NOMO-1 (cell line): ENCODE measurements at regions not wholly inside any gene's neighbourhood (a gene's known extent, or its start where the extent isn't known, plus 50 kb on each side); places are given as distances from the start of the nearest gene placed in this dataset.

Experiments used
- DNase-seq, 2 experiments: peaks; one replicate each; lab custom pipeline; 2025; ENCODE audit not compliant: unreplicated experiment in 2 of 2; lab: John Stamatoyannopoulos, UW

DNA sequence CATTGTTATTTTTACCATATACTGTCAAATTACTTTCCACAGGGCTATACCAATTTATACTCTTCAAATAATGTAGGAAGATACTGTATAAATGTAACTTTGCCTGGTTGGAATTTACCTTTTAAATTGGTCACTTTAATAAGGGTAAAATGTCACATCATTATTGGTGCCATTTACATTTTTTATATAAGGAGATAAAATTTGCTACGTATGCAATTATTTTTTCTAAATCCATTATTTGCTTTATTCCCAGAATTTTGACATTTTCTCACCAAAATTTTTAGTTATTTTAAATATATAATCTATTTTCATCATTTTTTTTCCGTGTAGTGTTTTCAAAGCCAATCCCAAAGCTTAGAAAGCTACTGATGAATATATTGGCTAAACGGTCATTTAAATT is 664.7 kb downstream of the KCNJ2 start:
- DNase-seq, result no peak

DNA sequence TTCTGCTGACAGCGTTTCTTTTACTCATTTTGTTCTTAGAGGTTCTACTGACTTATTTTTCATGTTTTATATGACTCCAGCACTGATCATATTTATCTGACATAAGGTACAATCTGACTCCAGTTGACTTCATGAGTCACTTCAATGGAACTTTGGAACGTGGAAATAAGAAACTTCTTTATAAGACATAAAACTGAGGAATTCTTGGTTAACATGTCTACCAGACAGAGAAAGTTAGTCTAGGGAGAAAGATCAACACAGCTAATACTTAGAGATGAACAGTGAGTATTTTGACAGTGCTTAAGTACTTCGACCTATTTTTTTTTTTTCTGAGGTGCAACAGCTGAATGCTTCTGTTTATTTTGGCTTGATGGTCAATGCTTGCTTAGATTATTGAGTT is 679.5 kb downstream of the KCNJ2 start:
- no peak for DNase-seq

DNA sequence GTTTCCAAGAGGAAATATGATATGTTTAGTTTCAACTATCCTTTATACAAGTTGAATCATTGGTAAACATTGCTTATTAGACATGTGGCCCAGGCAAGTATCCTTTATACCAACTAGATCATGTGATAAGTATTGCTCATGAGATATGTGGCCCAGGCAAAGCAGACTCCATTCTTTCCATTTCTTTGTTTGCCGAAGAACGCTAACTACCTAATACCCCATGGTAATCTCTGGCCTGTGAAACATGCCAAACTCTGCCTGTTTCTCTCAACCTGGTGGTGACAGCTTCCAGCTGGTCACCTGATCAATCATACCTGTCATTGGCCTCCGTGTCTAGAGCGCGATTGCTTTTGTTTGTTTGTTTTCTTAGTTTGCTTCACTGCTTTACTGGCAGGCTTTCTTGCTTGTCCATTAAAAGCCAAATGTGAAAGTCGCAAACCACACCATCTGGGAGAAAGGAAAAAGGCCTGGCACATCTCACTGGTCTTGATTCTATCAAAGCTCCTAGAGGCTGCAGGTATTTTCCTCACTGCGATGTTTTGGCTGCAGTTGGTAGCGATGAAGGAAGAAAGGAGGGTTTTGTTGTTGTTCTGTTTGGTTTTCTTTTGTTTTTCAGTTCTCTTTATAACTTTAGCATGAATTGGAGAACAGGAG is 686.2 kb downstream of the KCNJ2 start:
- DNase-seq, result no peak

DNA sequence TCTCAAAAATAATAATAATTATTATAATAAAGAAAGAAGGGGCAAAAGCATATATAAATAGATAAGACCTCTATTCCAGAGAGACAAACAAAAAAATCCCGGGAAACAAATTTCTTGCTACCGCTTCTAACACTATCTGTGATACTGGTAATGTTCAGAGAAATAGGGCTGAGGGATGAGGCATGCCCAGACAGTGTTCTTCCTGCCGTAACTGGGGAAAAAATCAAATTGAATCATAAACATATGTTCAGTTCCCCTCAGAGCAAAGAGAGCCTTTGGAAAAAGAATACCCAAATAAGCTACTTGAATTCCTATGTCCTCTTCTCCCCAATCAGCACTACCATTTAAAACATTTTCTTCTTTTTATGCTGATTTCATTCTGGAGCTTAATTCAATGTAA is 688.0 kb downstream of the KCNJ2 start:
- DNase-seq, result no peak

DNA sequence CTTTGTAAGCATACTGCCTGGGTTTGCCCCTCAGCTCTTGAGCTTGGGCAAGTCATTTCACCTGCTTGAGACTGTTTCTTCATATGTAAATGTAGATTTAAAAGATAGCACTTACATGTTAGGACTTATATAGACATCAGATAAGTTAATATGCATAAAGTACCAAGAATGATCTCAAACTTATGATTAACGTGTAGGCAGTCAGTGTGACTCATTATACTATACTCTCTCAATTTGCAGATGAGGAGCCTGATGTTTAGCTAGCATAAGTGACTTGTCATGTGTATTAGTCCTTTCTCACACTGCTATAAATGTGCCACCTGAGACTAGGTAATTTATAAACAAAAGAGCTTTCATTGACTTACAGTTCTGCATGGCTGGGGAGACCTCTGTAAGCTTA is 690.5 kb downstream of the KCNJ2 start:
- no peak for DNase-seq

DNA sequence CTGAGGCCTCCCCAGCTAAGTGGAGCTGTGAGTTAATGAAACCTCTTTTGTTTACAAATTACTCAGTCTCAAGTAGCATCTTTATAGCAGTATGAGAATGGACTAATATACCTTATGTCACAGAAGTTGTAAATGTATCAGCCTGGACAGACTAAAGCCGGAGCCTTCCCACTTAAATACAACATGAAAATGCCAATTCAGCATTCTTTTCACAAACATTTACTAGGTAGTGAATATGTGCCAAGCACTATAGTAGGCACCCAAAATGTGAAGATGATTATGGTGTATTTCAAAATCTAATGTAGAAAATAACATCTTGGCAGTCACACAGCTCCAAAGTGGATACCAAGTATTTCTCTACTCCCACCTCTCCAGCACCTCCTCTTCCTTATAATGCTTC is 693.0 kb downstream of the KCNJ2 start:
- DNase-seq, result no peak

DNA sequence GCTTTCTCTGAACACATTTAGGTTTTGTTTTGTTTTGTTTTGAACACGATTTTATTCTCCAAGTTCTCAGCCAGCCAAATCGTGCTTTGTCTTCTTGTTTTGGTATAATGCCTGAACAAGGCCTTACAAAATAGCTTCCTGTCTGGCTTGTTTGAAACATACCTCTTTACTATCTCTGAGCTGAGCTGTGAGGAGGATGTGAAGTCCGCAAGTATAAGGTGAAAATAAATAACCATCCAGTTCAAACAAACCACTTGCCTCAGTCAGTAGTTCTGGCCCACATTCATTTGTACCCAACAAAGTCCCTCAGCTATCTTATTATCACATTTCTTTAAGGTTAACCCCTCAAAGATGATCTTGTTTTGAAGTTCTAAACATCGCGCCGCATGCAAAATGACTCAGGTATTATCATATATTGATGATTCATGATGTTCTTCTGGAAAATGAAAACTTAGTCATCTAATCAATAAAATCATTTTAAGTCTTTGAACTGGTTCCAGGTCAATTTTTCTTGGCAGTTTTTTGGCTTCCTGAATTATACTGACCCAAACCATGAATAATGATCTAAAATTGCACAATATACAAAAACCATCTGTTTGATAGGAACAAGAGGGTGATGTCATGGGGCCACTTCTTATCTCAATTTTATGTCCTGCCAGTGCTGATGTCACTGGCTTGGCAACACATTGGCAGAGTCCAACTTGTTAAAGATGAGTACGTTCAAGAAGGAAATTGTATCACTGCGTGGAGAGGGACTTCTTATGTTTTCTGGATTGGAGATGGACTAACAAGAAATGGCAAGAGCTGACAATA is 694.3 kb downstream of the KCNJ2 start:
- DNase-seq, result no peak

DNA sequence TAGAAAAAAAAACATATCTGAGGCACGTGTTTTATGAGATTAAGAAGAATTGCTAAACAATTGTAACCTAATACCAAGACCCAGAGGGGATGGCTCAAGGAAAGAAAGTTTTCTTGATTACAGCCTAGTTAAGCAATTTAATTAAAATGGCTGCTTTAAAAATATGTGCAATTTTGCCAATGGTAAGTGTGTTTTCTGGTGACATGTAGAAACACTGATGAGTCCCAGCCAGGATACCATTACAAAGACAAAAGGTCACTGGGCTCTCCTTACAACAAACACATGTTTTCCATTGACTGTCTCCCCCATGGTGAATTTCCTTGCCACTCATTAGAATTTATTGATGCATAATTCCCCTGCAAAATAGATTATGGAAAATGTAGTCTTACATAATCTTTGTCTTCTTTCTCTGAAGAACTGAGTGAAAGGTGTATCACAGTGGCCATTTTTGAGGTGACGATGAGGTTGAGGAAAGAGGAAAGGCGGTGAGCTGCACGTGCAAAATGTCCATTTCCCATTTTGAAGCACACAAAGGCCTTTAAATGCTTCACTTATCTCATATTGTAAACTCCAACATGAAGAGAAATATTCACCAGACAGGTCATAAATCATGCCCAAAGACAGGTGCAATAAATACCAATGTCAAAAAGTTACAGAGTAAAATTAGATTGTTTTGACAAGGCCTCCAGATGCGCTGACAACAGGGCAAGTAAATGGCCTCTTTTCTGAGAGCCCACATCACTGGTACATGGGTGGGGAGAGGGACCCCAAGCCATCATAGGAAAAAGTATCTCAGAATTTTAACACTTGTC is 696.9 kb downstream of the KCNJ2 start:
- no peak for DNase-seq

DNA sequence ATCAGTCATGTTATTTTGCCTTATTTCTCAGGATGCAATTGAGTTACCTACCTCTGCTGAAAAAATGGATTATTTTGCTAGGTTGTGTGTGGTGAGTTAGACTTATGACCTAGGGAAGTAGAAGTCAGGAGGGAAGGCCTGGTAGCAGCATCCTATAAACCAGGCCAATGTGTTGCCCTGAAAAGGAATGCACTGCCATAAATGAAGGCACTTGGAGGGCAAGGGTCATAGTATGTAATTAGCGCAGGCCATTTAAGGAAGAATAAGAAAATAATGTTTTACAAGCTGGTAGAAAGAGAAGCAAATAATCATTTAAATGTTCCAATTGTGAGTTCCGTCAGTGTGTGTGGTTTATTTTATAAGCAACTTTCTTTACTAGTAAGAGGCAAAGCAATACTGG is 698.8 kb downstream of the KCNJ2 start:
- DNase-seq, result no peak

DNA sequence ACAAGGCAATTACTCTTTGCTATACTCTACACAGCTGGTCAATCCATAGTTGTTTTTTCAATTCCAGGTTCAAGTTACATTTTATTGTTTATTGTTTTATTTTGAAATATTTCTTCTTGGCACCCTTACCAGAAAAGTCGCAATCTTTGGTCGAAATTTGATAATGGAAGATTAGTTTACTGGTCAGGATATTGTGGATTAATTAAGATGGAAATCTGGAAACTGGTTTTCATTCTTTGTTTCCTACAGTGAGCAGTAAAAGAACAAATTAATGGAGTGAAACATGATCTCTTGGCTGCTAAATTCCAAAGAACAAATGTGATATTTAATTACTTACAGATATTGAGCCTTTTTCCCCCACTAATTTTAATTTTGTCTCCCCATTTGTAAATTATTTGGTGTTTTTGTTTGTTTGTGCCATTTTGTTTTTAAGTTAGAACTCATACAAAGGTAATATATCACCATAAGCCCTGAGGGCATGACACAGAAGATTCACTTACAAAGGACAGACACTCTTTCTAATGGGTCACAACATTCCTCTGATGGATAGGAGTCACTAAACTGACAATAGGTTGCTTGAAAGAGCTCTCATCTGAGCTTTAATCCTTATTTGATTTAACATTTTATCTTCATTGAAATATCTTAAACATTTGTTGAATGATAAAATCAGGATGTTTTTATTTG is 700.2 kb downstream of the KCNJ2 start:
- DNase-seq, result no peak

DNA sequence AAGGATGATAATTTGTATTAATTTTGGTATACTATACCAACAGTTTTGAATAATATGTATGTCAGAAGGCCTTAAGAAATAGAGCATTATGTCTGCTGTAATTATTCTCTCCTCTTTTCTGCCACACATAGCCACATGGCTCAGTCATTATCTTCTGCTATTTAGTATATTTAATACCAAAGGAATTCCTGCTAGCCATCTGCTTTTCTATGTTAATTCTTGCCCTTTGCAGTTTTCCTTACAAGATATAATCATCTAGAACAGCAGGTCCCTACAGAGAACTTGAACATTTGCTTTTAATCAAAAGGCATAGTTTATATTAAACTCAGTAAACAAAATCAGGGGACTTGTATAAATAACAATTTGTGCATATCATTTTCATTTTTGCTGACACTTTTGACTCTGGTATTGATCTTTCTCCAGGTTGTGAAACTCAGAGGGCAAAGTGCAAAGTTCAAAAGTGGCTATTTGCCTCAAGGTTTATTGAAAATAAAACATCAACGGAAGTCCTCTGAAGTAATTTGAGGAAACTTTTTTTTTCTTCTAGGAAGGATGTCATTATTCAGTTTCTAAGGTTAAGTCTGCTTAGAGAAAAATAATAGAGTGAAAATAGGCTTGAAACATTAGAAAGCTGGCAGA is 702.0 kb downstream of the KCNJ2 start:
- DNase-seq, result no peak

DNA sequence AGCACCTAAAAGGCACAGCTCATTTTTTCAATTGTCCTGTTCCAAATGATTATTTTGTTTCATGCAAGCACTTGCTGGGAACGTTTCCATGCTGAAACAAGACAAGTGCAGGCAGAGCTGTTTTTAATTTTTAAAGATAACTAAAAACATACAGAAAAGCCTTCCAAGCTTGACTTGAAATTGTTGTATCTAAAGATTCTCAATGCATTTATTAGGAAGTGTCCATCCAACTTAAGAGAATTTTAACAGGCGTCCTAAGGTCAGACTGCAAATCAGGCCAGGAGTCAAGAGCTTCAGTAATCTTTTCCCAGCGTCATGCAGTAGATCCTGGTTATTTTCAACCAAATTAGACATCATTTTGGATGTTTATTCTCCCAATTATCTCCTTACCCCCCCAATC is 702.8 kb downstream of the KCNJ2 start:
- DNase-seq, result no peak

DNA sequence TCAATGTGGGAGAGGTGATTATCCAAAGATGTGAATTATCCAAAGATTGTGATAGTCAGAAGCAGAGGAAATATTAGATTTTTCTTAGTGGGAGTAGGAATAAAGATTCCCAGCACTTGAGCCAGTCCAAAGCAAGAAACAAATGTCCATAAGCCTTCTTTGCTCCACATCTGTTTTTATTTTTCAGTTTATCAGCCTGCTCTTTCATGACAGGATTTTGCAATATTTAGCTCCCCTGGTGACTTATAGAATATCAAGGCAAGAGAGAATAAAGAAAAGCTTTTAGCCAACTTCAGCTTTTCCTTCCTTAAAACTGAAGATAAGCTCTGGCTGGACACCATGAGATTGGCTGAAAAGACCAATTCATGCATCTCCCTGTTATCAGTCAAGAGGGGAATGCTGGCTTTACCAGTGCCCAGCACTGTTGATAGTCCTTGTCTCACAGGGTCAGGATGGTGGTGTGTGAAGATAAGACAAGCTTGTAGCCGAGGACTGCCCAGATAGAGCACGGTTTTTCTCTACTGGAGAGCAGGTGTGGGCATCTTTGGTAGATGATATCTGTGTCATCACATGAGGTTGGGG is 706.5 kb downstream of the KCNJ2 start:
- DNase-seq, result no peak

DNA sequence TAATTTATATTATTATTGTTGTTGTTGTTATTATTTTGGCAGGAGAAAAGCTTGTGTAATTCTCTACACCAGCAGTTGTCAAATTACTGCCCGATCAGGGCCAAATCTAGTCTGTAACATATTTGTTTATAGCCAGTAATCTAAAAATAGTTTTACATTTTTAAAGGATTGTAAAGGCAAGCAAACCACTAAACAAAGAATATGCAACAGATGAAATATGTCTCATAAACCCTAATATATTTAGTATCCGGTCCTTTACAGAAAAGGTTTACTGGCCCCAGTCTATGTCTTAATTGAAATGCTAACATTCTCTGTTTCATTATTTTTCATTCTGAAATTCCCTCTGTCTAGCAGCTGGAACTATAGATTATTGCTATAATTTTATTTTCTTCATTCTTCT is 709.5 kb downstream of the KCNJ2 start:
- no peak for DNase-seq

DNA sequence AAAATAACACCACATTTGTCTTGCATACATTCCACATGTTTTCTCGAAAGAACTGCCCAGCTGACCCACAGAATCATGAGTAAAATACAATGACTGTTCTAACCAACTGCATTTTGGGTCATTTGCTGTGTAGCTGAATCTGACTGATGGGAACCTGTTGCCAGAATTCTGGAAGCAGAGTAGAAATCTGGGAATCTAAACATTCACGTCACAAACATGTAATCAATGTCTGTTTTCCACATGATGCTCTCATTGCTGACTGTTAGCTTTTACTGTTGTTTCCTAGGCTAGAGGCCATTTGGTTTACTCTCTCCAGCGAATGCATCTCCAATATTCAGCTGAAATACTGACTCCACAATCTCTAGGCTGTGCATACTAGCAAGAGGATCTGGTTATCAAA is 710.1 kb downstream of the KCNJ2 start:
- DNase-seq, result no peak

DNA sequence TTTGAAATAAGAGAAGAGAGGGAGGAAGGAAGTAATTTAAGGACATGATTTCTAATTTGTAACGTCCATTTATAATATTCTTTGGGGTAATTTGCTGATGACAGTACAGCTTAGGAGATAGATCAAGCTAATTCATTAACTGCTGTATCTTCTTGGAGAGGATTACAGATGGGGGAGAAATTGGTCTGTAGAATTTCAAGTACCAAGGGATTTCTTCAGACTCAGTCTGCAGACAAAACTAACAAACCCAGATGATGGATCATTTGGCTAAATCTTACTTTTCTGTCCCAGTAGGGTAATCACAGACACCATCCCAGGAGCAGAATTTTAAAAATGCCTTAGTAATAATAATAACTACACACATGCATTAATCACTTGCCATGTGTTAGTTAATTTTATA is 711.8 kb downstream of the KCNJ2 start:
- no peak for DNase-seq

DNA sequence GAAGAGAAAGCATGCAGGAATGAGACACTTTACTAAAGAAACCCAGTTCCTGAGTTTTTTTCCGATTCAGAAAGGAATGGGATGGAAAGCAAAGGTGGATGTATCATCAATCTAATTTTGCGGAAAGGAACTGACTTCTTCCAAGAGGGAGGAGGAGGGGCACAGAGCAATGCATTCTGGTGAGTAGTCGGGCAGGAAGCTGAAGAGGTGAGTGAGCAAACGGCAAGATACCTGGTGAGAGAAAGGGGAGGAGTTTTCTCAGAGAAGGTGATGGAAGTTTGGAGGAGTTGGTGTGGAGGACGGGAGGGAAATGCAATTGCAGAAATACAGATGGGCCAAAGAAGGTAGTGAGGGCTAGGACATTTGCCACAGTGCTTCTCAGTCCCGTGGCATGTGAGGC is 713.2 kb downstream of the KCNJ2 start:
- no peak for DNase-seq

DNA sequence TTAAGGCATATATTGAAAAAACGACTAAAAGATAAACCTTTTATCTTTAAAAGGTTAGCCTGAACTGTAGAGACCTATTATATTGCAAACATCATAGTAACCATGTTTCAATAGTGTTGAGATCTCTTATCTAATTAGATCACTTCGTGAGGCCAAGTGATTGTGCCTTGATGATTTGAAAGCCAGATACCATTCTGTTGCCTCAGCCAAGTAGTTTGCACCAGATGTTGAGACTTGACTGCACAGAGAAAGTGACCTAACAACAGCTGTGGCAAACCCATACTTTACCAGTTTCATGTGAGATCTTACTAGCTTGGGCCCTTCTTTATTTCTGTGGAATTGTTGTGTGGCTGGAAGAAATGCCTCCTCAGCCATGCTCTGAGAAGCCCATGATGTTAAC is 717.3 kb downstream of the KCNJ2 start:
- DNase-seq, result no peak

DNA sequence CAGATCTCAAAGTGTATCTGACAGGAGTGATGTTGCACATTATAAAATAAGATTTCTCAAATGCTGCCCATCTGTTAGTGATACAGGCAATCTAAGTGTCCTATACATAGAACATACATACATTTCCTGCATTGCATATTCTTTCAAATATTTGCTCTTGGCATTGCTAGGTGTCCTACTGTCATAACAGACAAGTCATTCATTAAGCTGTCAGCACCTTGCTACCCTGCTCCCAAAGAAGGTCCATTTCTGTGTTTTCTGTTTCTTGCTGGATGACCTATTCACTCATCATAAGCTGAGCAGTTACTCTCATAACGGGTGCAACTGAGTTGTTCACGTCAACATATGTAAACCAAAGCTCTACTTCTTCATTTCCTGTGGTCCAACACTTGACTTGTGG is 719.0 kb downstream of the KCNJ2 start:
- DNase-seq, result no peak

DNA sequence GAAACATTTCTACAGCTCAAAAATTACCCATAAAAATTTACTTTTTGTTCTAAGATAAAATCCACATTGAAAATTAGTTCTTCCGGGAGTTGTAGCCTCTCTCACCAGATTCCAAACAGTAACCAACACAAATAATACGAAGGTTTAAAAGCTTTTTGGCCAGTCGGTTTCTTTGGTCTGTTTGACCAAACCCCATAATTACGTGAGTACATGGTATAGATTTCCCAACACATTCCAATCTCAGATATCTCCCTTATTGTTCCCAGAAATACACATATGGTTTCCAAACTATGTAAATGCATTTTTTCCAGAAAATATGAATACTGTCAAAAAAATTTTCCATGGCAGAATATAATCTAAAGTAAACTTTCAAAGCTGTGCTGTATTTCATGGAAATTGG is 722.0 kb downstream of the KCNJ2 start:
- no peak for DNase-seq
